HG03342 (cell line): ENCODE measurements at regions not wholly inside any gene's neighbourhood (a gene's known extent, or its start where the extent isn't known, plus 50 kb on each side); places are given as distances from the start of the nearest gene placed in this dataset.
A peak's percentile ranks its signal among the peaks of the same experiment; 100 is the strongest.

Experiments
- ATAC-seq: cut with Tn5 transposase; IDR thresholded peaks from one replicate; pipeline ENCODE4 v1.9.1; 2021; ENCODE audit warnings: mild to moderate bottlenecking, moderate library complexity; ENCODE audit not compliant: unreplicated experiment

DNA sequence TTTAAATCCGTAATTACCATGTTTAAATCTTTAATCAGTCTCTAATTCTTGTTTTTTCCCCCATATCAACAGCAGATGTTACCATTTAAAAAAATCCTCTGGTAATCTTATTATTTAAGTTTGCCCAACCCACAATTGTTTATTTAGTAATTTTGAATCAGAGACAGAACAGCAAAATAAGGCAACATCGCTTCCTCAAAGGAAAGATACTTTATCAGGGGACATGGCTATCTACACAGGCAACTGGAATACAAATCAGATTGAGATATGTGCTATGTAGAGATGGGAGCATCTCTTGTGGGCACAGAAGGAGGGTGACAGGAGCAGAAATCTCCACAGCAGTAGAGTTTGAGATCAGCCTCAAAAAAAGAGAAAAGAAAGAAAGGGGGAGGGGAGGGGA lies 674.4 kb downstream of the SEMA5A start:
- ATAC-seq = no peak

DNA sequence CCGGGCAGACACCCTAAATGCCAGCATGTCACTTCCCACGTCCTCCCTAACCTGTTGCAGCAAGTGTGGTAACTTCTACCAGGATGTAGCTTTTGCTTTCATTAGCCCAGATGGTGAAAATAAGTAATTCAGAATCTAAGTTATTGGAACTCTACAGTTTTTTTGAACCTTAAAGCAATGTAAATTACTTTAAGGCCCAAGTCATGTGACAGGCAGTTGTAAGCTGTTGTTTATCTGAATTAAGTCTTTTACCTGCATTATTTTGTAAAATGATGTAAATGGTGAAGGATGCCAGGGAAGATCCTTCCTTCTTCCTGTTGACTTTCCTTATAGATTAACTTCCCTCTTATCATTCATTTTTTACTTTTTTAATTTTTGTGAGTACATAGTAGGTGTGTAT lies 670.2 kb downstream of the SEMA5A start:
- ATAC-seq = no peak

DNA sequence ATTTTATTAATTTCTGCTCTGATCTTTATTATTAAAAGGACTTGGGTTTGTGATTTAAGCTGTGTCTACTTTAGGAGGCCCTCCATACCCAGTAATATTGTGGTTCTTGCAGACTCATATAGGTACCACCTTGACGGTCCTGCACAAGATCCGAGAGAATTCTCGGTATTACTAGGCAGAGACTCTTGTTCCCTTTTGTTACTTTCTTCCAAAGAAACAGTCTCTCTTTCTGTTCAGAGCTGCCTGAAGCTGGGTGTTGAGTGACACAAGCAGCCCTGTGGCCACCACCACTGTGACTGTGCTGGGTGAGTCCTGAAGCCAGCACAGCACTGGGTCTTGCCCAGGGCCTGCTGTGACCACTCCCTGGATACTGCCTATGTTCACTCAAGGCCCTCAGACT lies 666.6 kb downstream of the SEMA5A start:
- peak; percentile 66 for ATAC-seq

DNA sequence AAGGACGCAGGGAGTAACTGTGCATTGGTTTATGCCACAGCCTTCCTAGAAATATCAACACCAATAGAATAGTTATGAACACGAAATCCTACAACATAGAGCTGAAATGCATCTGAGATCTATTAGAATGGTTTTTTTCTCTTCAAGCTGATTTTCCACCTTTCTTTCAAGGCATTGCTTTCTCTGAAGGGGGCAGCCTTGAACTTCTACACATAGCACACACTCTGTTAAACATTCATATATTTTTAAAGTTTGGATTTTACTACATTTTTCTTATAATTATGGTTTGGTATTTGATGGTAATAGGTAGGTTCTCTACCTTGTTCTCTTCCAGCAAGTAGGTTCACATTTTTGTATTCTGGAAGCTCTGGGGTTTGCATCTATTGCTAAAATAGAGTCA lies 661.8 kb downstream of the SEMA5A start:
- no peak for ATAC-seq

DNA sequence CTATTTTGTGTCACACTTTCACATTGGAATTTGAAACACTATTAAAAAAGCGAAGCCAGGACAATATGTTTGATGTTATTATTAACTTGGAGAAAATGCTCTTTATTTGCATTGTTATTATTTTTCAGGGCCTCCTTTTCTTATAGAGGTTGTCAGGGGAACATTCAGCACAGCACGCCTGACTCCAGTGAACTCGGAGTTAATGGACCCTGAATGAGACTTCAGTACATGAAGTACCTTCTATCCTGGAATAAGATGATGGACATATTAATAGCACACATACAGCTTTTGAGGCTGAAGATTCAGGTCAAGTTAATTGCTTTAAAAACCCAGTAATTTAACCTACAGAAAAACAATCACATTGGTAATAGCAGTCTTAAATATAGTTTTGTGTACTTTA lies 652.9 kb downstream of the SEMA5A start:
- no peak for ATAC-seq

DNA sequence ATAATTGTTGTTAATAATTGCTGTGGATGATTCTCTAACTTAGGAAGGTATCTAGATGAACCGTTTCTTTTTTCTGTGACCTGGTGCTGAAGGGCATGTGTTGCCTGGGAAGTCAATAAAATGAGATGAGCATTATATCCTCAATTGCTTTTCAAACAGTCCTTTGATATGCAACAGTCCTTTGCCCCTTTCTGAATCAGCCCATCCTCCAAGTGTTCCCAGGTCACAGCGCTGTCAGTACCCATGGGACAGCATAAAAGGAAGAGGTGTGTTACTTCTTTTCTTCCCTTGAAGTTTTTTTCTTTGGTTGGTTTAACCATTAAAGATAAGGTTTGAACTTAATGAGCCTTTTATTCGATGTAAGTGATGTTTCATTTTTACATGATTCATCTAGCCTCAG lies 651.8 kb downstream of the SEMA5A start:
- no peak for ATAC-seq

DNA sequence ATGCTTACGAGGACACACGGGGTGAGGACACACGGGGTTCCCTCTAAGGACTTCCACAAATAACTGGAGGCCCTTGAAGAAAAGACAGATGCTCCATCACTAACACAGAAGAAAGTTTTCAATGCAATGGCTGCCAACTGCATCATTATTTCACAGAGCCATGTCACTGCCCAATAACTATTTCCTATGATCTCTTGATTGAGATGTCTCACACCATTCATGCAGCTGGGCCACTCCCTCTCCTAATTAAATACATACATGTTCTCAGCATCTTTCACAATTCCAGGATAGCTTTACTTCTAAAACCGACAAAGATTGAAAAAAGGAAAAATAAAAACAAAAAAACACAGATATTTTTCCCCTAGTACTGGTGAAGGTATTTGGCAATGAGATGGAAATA lies 650.8 kb downstream of the SEMA5A start:
- ATAC-seq = no peak

DNA sequence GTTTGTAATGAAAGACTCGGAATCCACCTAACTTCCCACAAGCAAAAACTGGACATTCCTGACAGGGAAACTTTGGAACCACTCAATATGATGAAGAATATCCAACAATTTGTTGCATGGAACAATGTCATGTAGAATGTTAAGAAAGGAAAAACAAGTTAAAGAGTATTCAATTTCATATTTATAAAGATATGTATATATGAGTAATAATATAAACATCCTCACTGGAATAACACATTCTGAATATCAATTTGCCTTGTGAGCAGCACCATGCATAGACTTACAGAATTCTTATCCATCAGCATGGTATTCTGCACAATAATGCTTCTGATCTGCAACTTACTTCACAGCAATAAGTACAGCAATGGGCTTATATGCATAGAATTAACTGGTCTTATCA lies 650.3 kb downstream of the SEMA5A start:
- ATAC-seq = no peak

DNA sequence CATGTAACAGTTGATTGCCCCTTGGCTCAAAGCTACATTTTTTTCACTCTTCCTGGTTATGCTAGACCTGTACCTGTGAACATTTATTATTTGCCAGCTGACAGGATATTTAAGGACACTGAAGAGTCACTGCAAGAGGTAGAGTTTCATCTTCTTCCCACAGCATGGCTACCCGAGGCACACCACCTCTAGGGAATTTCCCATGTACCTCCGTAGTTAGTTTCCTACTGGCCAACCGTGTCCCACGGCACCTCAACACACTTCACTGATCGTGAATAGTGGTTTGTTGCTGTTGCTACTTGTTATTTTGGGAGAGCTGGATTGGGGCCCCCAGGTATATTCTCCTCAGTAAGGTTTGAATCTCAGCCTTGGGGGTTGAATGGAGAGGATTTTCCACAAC lies 648.6 kb downstream of the SEMA5A start:
- no peak for ATAC-seq

DNA sequence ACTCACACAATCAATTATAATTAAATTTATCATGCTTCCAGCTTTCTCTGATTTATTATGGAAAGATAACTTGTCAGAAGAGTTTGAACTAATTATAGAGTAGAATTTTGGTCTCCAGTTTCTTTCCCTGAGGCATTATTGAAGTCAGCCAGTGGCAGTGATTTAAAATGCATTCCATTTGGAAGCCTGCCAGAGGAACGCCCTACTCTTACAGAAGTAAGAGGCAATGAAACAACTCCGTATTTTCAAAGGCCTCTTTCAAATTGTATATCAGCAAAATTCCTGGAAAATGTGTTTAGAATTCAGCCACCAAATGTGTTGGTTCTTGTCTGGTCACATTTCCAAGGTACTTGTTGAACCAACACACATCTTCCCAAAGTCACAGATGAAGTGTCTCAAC lies 640.9 kb downstream of the SEMA5A start:
- no peak for ATAC-seq

DNA sequence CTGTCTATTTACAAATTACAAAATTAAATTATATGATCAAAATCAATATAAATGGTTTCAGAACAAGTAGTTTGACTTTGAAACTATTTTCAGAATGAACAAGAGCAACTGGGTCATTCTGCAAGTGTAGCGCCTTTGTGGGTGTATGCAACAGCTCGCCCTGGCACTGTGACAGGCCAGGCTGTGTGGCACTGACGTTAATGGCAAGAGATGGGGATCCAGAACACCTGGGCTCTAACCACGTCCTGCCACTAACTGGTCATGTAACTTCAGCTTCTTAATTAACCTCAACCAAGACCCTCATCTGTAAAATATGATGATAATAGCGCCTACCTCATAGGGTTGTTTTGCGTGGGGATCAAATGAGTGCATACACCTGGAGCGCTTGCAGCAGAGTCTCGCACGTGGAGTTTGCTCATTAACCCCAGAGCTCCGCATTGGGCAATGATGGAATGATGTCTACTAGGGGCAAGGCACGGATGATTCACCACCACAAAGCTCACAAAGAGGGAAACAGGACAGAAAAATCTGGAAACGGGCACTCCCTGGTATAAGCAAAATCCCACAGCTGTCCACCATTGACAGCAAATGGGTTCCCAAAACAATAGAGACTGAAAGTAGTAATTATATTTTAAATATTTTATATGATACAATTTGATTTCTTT lies 639.4 kb downstream of the SEMA5A start:
- ATAC-seq = no peak

DNA sequence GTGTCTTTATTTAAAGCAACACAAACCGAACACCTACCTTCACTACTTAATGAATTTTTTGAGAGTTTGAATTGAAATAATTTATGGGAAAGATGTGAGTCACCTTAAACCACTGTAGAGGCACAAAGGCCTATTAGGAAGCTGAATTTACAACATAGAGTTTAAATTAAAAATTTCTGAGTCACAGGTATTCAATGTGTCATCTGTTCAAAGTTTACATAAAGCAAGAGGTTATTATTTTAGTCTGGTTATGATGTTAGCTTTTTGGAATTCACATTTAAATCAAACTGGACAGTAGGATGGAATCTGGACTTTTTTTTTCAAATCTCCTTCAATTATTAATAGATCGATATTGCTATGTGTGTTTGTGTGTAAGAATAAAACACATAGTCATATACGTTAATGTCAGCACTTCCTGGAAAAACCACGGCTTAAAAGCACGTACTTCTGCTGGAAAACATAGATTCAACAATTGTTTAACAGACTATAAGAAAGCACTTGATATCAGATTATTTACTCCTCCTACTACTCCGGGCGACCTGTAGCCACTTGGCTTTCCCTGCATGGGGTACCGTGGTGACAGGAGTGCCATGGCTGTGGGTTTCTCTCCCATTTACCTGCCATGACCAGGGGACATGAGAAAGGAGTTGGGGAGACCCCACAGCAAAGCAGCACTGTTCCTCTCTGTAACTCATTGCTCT lies 638.6 kb downstream of the SEMA5A start:
- ATAC-seq = no peak

DNA sequence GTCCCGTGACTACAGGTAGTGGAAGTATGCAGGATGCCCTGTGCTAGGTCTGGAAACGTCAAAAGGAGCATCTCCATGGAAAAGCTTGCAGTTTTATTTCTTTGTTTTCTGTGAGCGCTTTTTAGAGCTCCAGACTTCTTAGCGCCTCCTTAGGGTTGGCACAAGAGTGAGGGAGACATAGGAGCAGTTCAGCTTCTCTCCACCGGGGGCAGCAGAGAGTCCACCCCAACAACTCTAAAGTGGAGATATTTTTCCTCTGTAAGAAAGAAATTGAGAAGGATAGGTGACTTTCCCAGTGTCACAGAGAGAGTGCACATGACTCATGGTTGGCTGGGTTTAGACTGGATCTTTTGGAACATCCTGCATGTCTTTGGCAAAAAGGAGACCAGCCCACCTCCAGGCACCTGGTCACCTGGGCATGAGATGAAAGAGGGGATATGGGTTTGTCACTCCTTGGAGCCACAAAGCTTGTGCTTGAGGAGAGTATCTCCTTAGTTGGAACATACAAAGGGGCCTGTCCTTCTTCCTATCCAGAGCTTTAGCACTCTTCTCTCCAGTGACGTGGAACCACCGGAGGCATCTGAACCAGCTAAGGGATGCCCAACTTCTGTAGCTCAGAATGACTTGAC lies 637.7 kb downstream of the SEMA5A start:
- peak; percentile 91 for ATAC-seq

DNA sequence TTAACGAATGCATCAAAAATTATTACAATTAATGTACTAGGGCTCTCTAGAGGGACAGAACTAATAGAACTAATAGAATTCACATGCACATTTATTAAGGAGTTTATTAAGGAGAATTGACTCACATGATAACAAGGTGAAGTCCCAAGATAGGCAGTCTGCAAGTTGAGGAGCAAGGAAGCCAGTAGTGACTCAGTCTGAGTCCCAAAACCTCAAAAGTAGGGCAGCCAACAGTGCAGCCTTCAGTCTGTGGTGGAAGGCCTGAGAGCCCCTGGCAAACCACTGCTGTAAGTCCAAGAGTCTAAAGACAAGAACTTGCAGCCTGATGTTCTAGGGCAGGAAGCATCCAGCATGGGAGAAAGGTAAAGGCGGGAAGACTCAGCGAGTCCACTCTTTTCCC lies 633.8 kb downstream of the SEMA5A start:
- ATAC-seq = no peak

DNA sequence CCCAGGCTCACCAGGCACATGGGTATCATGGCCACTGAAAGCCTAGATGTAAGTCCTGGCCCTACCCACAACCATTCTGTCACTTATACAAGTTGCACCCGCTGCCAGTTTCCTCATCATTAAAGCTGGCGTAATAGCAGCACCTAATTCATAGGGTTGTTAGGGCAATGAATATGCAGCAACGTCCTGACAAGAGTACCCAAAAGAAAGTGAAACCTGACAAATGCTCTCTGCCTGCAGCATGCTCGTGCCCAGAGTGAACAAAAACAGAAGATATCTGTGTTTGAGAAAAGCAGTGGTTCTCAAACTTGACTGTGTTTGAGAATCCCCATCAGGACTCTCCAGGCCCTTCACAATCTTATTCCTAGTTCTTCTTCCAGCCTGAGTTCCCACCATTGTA lies 632.4 kb downstream of the SEMA5A start:
- no peak for ATAC-seq

DNA sequence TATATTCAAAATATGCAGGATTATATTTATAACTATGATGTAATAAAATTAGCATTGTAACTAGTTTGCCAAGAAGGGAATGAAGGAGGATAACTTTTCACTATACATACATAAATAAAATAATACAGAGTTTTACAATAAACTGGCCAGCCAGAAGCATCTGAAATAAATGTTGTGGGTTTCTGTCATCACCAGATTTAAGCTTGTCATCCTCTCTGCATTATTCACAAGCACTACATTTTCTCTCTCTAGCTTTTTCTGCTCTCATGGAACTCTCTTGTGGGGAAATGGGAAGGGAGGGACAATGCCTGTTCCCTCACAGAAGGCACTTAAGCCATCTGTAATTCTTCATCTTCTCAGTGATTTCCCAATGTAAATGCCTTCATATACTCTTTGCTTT lies 626.8 kb downstream of the SEMA5A start:
- ATAC-seq = no peak

DNA sequence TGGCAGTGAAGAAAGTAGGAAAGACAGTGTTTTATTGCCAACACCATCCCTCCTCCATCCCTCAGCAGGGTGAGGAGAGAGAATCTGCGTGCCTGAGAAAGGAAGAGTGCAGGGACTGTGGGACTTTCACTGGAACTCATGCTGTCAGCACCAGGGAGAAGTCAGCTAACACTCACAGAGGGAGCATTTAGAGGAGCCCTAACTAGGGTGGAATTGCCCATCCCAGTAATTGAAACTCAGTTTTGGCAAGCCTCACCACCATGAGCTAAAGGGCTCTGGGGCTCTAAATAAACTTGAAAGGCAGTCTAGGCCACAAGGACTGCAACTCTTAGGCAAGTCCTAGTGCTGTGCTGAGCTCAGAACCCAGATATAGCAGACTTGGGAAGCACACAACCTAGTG lies 622.3 kb downstream of the SEMA5A start:
- no peak for ATAC-seq

DNA sequence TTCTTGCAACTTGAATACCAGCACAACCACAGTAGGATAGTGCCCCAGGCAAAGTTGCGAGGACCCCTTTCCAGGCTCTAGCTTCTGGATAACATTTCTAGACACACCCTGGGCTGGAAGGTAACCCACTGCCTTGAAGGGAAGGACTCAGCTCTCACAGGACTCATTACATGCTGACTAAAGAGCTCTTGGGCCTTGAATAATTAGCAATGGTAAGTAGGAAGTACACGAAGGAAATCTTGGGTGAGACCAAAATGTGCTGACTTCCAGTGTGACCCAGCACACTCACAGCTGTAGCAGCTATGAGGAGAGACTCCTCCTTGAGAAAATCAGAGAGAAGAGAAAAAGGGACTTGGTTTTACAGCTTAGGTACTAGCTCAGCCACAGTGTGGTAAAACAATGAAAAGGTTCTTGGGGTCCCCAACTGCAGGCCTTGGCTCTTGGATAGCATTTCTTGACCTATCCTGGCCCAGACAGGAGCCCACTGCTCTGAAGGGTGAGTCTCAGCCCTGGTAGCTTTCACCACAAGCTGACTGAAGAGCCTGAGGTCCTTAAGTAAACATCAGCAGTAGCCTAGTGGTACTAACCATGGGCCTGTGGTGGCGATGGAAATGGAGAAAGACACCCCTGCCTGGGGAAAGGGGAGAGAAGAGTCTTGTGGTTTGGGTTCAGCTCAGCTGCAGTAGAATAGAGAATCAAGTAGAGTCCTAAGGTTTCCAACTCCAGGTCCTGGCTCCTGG lies 621.7 kb downstream of the SEMA5A start:
- no peak for ATAC-seq

DNA sequence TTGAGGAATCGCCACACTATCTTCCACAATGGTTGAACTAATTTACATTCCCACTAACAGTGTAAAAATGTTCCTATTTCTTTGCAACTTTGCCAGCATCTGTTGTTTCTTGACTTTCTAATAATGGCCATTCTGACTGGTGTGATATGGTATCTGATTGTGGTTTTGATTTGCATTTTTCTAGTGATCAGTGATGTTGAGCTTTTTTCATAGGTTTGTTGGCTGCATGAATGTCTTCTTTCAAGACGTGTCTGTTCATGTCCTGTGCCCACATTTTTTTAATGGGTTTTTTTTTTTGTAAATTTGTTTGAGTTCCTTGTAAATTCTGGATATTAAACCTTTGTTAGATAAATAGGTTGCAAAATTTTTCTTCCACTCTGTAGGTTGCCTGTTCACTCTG lies 615.9 kb downstream of the SEMA5A start:
- no peak for ATAC-seq

DNA sequence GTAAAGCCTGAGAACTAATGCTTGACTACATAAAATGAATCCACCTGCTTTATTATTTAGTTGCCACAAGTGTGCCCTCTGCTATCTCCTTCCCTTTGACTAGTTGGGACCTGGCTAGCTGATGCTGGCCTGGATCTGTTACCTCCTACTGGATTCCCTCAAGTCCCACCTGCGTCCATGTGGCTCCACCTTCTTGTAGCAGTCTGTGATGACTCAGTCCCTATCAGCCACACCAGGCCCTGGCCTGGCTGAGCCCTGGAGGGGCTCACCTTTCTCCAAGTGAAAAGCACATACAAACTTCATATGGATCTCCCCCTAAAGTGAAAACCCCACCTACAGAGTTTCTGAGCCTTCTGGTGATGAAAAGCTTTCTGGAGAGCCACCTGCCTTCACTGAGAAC lies 611.4 kb downstream of the SEMA5A start:
- no peak for ATAC-seq

DNA sequence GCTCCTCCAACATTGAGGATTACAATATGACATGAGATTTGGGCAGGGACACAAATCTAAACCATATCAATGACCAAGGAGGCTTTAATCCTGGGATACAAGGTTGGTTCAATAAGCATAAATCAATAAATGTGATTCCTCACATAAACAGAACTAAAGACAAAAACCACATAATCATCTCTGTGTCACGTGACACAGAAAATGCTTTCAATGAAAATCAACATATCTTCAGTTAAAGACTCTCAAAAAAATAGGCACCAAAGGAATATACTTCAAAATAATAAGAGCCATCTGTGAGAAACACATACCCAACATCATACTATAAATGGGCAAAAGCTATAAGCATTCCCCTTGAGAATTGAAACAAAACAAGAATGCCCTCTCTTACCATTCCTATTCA lies 604.9 kb downstream of the SEMA5A start:
- no peak for ATAC-seq

DNA sequence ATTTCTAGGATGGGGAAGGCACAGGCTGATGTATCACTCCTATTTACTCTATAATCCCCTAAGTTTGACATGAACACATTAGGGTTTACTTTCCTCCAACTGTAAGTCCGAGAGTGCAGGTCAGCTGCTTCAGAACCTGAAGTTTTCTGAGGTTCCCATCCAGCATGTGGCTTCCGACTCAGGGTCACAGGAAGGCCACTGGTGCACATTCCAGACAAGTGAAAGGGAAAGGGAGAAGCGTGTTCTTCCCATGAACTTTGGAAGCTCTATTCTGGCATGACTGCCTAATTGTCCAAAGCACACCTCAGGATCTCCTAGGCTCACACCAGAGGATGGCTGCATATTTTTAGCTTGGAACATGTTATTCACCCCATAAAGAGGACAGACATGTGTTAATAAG lies 602.6 kb downstream of the SEMA5A start:
- ATAC-seq = no peak
